SK-N-MC (cell line): ENCODE measurements at regions not wholly inside any gene's neighbourhood (a gene's known extent, or its start where the extent isn't known, plus 50 kb on each side); places are given as distances from the start of the nearest gene placed in this dataset.

Experiments used
- DNase-seq: peaks from one replicate; pipeline ENCODE4 v3.0.0-alpha.2; 2011; ENCODE audit warnings: low read depth, low spot score
- H3K27ac ChIP-seq: fragments of 200-600 bp; sonication (generic); 2 replicates; pipeline ENCODE4 v1.5.1; 2016; ENCODE audit warnings: mixed run types
- H3K36me3 ChIP-seq: fragments of 200-600 bp; sonication (generic); 2 replicates; pipeline ENCODE4 v1.6.1; 2017; ENCODE audit warnings: antibody characterized with exemption, low read length, mixed read lengths; ENCODE audit not compliant: insufficient read depth
- H3K4me3 ChIP-seq: fragments of 200-600 bp; sonication (generic); 2 replicates; pipeline ENCODE4 v1.5.1; 2016
- H3K9ac ChIP-seq: fragments of 200-600 bp; sonication (generic); 2 replicates; pipeline ENCODE4 v1.8.0; 2017; ENCODE audit warnings: mixed run types, mixed read lengths; ENCODE audit not compliant: insufficient read length
- H3K9me3 ChIP-seq: fragments of 200-600 bp; sonication (generic); 2 replicates; pipeline ENCODE4 v1.6.1; 2017; ENCODE audit warnings: low read depth, mild to moderate bottlenecking, antibody characterized with exemption, low read length, moderate library complexity, mixed read lengths
- EZH2 ChIP-seq: fragments of 200-600 bp; sonication (generic); IDR thresholded peaks from one replicate; pipeline ENCODE4 v1.6.1; 2017; ENCODE audit warnings: antibody characterized with exemption
- FOXP2 ChIP-seq: optimal IDR thresholded peaks from 2 replicates; pipeline ENCODE3; 2011; ENCODE audit warnings: mild to moderate bottlenecking, moderate library complexity; ENCODE audit not compliant: insufficient read depth; ENCODE audit errors: extremely low read length, control extremely low read depth
- POLR2AphosphoS5 ChIP-seq: IDR thresholded peaks from 2 replicates; pipeline ENCODE4 v1.6.1; 2012; ENCODE audit warnings: mild to moderate bottlenecking, low read depth, low read length, borderline replicate concordance

- H3K9ac ChIP-seq, result no peak overlapping the region
- H3K27ac ChIP-seq, result no peak overlapping the region
- TF ChIP-seq POLR2AphosphoS5, result no peak
- no peaks in the 10 kb centered on the region for H3K36me3 ChIP-seq
- no peak overlapping the region for H3K4me3 ChIP-seq
- H3K9me3 ChIP-seq, result no peaks in the 10 kb centered on the region
- no peak for DNase-seq
These were observed 228.5 kb downstream of the PCDH7 start for GRCh38 chr4:30948653-30949052.

DNA sequence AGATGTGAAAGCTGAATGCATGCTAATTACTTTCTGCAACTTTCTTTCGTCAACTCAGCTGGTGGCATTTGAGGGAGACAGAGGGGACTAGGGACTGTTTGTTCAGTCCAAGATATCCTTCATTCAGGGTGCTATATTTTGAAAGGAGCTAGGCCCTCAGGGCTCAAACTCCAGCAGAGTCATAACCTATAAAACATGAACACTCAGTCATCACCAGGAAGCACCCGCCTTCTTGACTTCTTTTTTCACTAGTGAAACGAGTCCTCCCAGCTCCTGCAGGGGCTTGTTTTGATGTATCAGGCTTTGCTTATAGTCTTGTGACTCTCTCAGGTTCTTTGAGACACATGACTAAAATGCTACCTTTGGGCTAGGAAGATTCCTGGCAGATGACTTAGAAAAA, 230.6 kb downstream of the PCDH7 start:
- H3K36me3 ChIP-seq, result no peaks in the 10 kb centered on the region
- no peak overlapping the region for H3K27ac ChIP-seq
- H3K9me3 ChIP-seq, result no peaks in the 10 kb centered on the region
- TF ChIP-seq EZH2 (no peak), POLR2AphosphoS5 (no peak), FOXP2 (no peak)
- peak; percentile 39 for DNase-seq
- no peak overlapping the region for H3K9ac ChIP-seq
- no peak overlapping the region for H3K4me3 ChIP-seq

- no peak overlapping the region for H3K27ac ChIP-seq
- no peaks in the 10 kb centered on the region for H3K36me3 ChIP-seq
- no peak overlapping the region for H3K4me3 ChIP-seq
- H3K9me3 ChIP-seq, result no peaks in the 10 kb centered on the region
- TF ChIP-seq POLR2AphosphoS5 (no peak), FOXP2 (no peak), EZH2 (no peak)
- no peak for DNase-seq
- no peak overlapping the region for H3K9ac ChIP-seq
These were observed 232.5 kb downstream of the PCDH7 start for GRCh38 chr4:30952526-30953219.

DNA sequence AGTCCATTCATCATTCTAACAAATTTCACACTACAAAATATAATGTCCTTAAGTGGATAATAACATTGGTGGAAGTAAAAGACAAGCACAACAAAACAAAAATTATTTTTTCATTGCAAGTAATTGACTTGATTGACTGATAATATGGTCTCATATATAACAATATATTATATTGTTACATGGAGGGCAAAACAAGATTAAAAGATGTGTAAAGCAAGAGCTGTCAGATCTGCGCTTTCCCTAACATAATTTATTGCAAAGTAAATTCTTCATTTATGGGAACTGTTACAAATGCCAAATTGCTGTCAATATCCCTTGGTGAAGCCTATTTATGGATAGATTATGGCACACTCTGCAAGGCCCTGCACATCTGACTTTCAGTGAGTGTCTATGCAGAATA, 233.6 kb downstream of the PCDH7 start:
- no peaks in the 10 kb centered on the region for H3K36me3 ChIP-seq
- H3K27ac ChIP-seq, result no peak overlapping the region
- no peak for DNase-seq
- TF ChIP-seq FOXP2, result no peak
- TF ChIP-seq POLR2AphosphoS5, result no peak
- no peak for TF ChIP-seq EZH2
- no peak overlapping the region for H3K9ac ChIP-seq
- H3K9me3 ChIP-seq, result no peaks in the 10 kb centered on the region
- no peak overlapping the region for H3K4me3 ChIP-seq

DNA sequence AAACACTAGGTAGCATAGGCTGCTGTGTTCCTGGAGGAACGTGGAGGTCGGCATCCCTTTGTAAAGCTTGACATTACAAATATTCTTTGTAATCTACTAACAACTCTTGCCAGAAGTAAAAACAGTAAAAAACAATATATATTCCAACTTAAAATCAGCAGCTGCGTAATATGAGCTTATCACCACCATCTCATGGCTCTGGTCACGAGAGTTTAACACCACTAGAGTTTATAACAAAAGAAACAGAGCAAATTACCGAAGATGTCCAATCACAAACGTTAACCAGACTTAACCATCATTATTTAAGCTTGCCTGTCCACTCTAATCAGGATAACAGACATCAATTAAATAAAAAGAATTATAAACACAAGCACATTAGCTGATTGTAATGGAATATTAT, 236.7 kb downstream of the PCDH7 start:
- Histone ChIP-seq H3K9me3 (no peaks in the 10 kb centered on the region), H3K9ac (no peak overlapping the region), H3K4me3 (no peak overlapping the region), H3K27ac (no peak overlapping the region), H3K36me3 (no peaks in the 10 kb centered on the region)
- no peak for DNase-seq
- TF ChIP-seq EZH2 (no peak), FOXP2 (no peak), POLR2AphosphoS5 (no peak)

DNA sequence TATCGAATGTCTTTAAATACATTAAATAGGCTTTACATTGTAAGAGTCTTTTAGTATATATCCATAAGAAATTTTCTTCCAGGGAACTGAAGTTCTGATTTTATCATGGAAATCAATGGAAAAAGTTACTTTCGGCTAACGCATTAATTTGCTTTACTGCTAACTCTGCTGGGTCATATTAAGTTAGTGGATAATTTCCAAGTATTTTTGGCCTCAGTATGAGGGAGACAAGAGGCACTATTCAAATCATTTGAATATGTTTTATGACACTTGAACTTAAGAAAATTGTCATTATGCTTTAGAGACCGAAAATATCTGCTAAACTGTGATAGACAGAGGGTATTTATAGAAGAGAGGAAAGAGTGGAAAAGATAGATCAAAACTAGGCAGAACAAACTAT, 237.5 kb downstream of the PCDH7 start:
- H3K27ac ChIP-seq, result no peak overlapping the region
- TF ChIP-seq POLR2AphosphoS5 (no peak), FOXP2 (no peak), EZH2 (no peak)
- H3K4me3 ChIP-seq, result no peak overlapping the region
- H3K36me3 ChIP-seq, result no peaks in the 10 kb centered on the region
- DNase-seq, result no peak
- no peak overlapping the region for H3K9ac ChIP-seq
- no peaks in the 10 kb centered on the region for H3K9me3 ChIP-seq

GRCh38 chr4:30959781-30960485, 239.8 kb downstream of the PCDH7 start:
- H3K36me3 ChIP-seq, result no peaks in the 10 kb centered on the region
- H3K27ac ChIP-seq, result peak overlapping the region; percentile 42; the same call in 1 of the 2 replicates
- H3K9ac ChIP-seq, result no peak overlapping the region
- H3K9me3 ChIP-seq, result no peaks in the 10 kb centered on the region
- TF ChIP-seq POLR2AphosphoS5, result no peak
- TF ChIP-seq FOXP2, result no peak
- TF ChIP-seq EZH2, result no peak
- H3K4me3 ChIP-seq, result no peak overlapping the region
- peak; percentile 44 for DNase-seq

DNA sequence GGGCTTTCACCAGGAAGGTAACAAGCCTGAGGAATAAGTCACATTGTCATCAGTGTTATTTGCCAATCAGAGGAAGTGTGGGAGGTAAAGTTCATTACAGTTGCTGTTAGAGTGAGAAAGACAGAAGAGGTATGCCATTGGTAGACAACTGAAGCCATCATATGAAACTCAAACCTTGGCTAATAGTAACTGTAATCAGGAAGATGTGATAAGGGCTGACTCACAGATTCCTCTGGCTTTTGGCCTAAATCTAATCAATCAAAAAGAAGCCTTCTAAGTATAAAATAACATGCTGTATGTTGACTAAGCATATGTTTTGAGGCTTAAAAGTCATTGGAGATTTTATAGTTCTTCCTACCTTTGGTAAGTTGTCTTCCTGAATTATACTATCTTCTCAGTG, 242.8 kb downstream of the PCDH7 start:
- no peaks in the 10 kb centered on the region for H3K9me3 ChIP-seq
- no peak overlapping the region for H3K9ac ChIP-seq
- no peaks in the 10 kb centered on the region for H3K36me3 ChIP-seq
- no peak overlapping the region for H3K4me3 ChIP-seq
- no peak for DNase-seq
- H3K27ac ChIP-seq, result no peak overlapping the region
- TF ChIP-seq EZH2 (no peak), FOXP2 (no peak), POLR2AphosphoS5 (no peak)
